ENCODE measurements at regions not wholly inside any gene's neighbourhood (a gene's known extent, or its start where the extent isn't known, plus 50 kb on each side); places are given as distances from the start of the nearest gene placed in this dataset.
"Not testable (repeated sequence)": the region's sequence is repeated elsewhere in the genome, so short reads cannot be mapped to it uniquely, and the experiment has no call there.

GRCh38 chr17:27368980-27369379 is 75.1 kb downstream of the WSB1 start:
- intact Hi-C loops (cut with DNase I) = loop anchor here (10.0 kb wide), 1 partner anchor 226 kb away; no protein-coding TSS in a partner anchor
- Histone ChIP-seq H3K9me3 (ENCODE audit: control insufficient read depth in 2 of 3, insufficient read depth in 1 of 3, low read length in 3 of 3) (no peaks in the 10 kb centered on the region), H3K4me3 (ENCODE audit: low read length in 3 of 3) (no peak overlapping the region), H3K27ac (ENCODE audit: low read depth in 2 of 2, low read length in 2 of 2) (no peak overlapping the region), H3K9ac (ENCODE audit: low read length in 3 of 3) (no peak overlapping the region), H3K36me3 (ENCODE audit: control insufficient read depth in 2 of 3, insufficient read depth in 3 of 3, low read length in 3 of 3) (no peaks in the 10 kb centered on the region), H3K27me3 (ENCODE audit: control insufficient read depth, insufficient read depth, low read length) (no peaks in the 10 kb centered on the region), H3K4me1 (ENCODE audit: control insufficient read depth in 2 of 3, insufficient read depth in 2 of 3, low read depth in 1 of 3, low read length in 3 of 3) (no peaks in the 10 kb centered on the region)
- DNase-seq (no peak), FAIRE-seq (no peak)
- no peak for TF ChIP-seq CTCF (IDR thresholded peaks at IDR 0.05; ENCODE audit: borderline replicate concordance, extremely low read depth, insufficient read depth)

DNA sequence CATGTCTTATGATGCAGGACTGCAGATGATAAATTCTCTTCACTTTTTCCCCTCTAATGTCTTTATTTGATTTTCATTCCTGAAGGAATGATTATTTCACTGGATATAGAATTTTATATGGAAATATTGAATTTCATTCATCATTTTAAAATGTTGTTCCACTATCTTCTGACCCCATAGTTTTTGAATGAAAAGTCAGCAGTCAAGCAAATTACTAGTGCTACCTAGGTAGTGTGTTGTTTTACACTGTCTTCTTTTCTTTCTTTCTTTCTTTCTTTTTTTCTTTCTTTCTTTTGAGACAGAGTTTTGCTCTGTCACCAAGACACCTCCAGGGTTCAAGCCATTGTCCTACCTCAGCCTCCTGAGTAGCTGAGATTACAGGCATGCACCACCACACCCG is 76.9 kb downstream of the WSB1 start:
- no peak overlapping the region for H3K9ac ChIP-seq (ENCODE audit: low read length in 3 of 3)
- H3K36me3 ChIP-seq (ENCODE audit: control insufficient read depth in 2 of 3, insufficient read depth in 3 of 3, low read length in 3 of 3) = no peaks in the 10 kb centered on the region
- H3K4me3 ChIP-seq (ENCODE audit: low read length in 3 of 3) = no peak overlapping the region
- no peak overlapping the region for H3K27ac ChIP-seq (ENCODE audit: low read depth in 2 of 2, low read length in 2 of 2)
- H3K9me3 ChIP-seq (ENCODE audit: control insufficient read depth in 2 of 3, insufficient read depth in 1 of 3, low read length in 3 of 3) = no peaks in the 10 kb centered on the region
- H3K27me3 ChIP-seq (ENCODE audit: control insufficient read depth, insufficient read depth, low read length) = no peaks in the 10 kb centered on the region
- no peak for DNase-seq
- intact Hi-C loops (cut with DNase I) = no loop called here
- no peak for TF ChIP-seq CTCF (IDR thresholded peaks at IDR 0.05; ENCODE audit: borderline replicate concordance, extremely low read depth, insufficient read depth)
- no peaks in the 10 kb centered on the region for H3K4me1 ChIP-seq (ENCODE audit: control insufficient read depth in 2 of 3, insufficient read depth in 2 of 3, low read depth in 1 of 3, low read length in 3 of 3)
- no peak for FAIRE-seq

GRCh38 chr17:27373695-27374094 is 79.8 kb downstream of the WSB1 start:
- intact Hi-C loops (cut with DNase I); H3K4me1 ChIP-seq (ENCODE audit: control insufficient read depth in 2 of 3, insufficient read depth in 2 of 3, low read depth in 1 of 3, low read length in 3 of 3); H3K9ac ChIP-seq (ENCODE audit: low read length in 3 of 3); H3K9me3 ChIP-seq (ENCODE audit: control insufficient read depth in 2 of 3, insufficient read depth in 1 of 3, low read length in 3 of 3); H3K36me3 ChIP-seq (ENCODE audit: control insufficient read depth in 2 of 3, insufficient read depth in 3 of 3, low read length in 3 of 3); DNase-seq; H3K27ac ChIP-seq (ENCODE audit: low read depth in 2 of 2, low read length in 2 of 2); H3K27me3 ChIP-seq (ENCODE audit: control insufficient read depth, insufficient read depth, low read length); H3K4me3 ChIP-seq (ENCODE audit: low read length in 3 of 3); FAIRE-seq: not testable (repeated sequence)

GRCh38 chr17:27376637-27377547 is 79.4 kb upstream of the KSR1 start:
- intact Hi-C loops (cut with DNase I) = no loop called here
- Histone ChIP-seq H3K36me3 (ENCODE audit: control insufficient read depth in 2 of 3, insufficient read depth in 3 of 3, low read length in 3 of 3) (no peaks in the 10 kb centered on the region), H3K9me3 (ENCODE audit: control insufficient read depth in 2 of 3, insufficient read depth in 1 of 3, low read length in 3 of 3) (no peaks in the 10 kb centered on the region), H3K4me1 (ENCODE audit: control insufficient read depth in 2 of 3, insufficient read depth in 2 of 3, low read depth in 1 of 3, low read length in 3 of 3) (peaks cover 0 to 8% (median 7%) of the 10 kb centered on the region in 3 donors), H3K9ac (ENCODE audit: low read length in 3 of 3) (no peak overlapping the region), H3K4me3 (ENCODE audit: low read length in 3 of 3) (no peak overlapping the region), H3K27me3 (ENCODE audit: control insufficient read depth, insufficient read depth, low read length) (no peaks in the 10 kb centered on the region), H3K27ac (ENCODE audit: low read depth in 2 of 2, low read length in 2 of 2) (no peak overlapping the region)
- no peak for TF ChIP-seq CTCF (IDR thresholded peaks at IDR 0.05; ENCODE audit: borderline replicate concordance, extremely low read depth, insufficient read depth)
- FAIRE-seq (no peak), DNase-seq (no peak)

Measured in kidney (tissue), 13 donors.